Neural cell (in vitro differentiated cells): ENCODE measurements at regions not wholly inside any gene's neighbourhood (a gene's known extent, or its start where the extent isn't known, plus 50 kb on each side); places are given as distances from the start of the nearest gene placed in this dataset.
A peak's percentile ranks its signal among the peaks of the same experiment; 100 is the strongest.

Experiments used
- H2AFZ ChIP-seq: fragments of 200-600, 300-800 bp; sonication (generic), shearing (Covaris generic); 2 replicates; pipeline ENCODE4 v1.6.0; 2014; ENCODE audit warnings: low read depth, mild to moderate bottlenecking, antibody characterized with exemption, low read length, moderate library complexity
- H3F3A ChIP-seq: fragments of 200-600 bp; shearing (Covaris generic); 2 replicates; pipeline ENCODE4 v1.6.1; 2016; ENCODE audit warnings: mild to moderate bottlenecking, moderate library complexity, mixed read lengths, antibody characterized with exemption, low read length; ENCODE audit not compliant: insufficient read depth, poor library complexity, severe bottlenecking
- H3K27ac ChIP-seq: fragments of 200-600, 300-800 bp; sonication (generic), shearing (Covaris generic); 2 replicates; pipeline ENCODE4 v1.5.1; 2014; ENCODE audit warnings: mild to moderate bottlenecking, low read length, moderate library complexity
- H3K27me3 ChIP-seq: fragments of 300-800, 200-600 bp; sonication (generic), shearing (Covaris generic); 2 replicates; pipeline ENCODE4 v1.6.0; 2014; ENCODE audit warnings: mild to moderate bottlenecking, low read depth, low read length, moderate library complexity; ENCODE audit not compliant: insufficient read depth
- H3K36me3 ChIP-seq: fragments of 300-800, 200-600 bp; sonication (generic), shearing (Covaris generic); 2 replicates; pipeline ENCODE4 v1.5.1; 2014; ENCODE audit warnings: mild to moderate bottlenecking, antibody characterized with exemption, low read length, moderate library complexity; ENCODE audit not compliant: insufficient read depth
- H3K4me2 ChIP-seq: fragments of 300-800, 200-600 bp; sonication (generic), shearing (Covaris generic); 2 replicates; pipeline ENCODE4 v1.6.0; 2014; ENCODE audit warnings: mild to moderate bottlenecking, low read length
- H3K4me3 ChIP-seq: fragments of 300-800, 200-600 bp; sonication (generic), shearing (Covaris generic); 2 replicates; pipeline ENCODE4 v1.5.1; 2014; ENCODE audit warnings: mild to moderate bottlenecking, low read length, moderate library complexity
- H3K79me2 ChIP-seq: fragments of 200-600 bp; shearing (Covaris generic); replicated peaks from 2 replicates; pipeline ENCODE4 v1.6.0; 2014; ENCODE audit warnings: mild to moderate bottlenecking, low read length, moderate library complexity; ENCODE audit not compliant: insufficient read depth
- H3K9ac ChIP-seq: fragments of 300-800, 200-600 bp; sonication (generic), shearing (Covaris generic); 2 replicates; pipeline ENCODE4 v1.6.1; 2016; ENCODE audit warnings: mild to moderate bottlenecking, low read length, mixed read lengths
- H3K9me2 ChIP-seq: fragments of 200-600 bp; shearing (Covaris generic); 2 replicates; pipeline ENCODE4 v1.6.1; 2016; ENCODE audit warnings: mild to moderate bottlenecking, low read length, mixed read lengths; ENCODE audit not compliant: insufficient read depth
- H3K9me3 ChIP-seq: fragments of 200-600, 300-800 bp; sonication (generic), shearing (Covaris generic); 2 replicates; pipeline ENCODE4 v1.6.1; 2016; ENCODE audit warnings: mild to moderate bottlenecking, mixed run types, low read length, moderate library complexity, mixed read lengths
- H4K20me1 ChIP-seq: fragments of 200-600 bp; shearing (Covaris generic); 2 replicates; pipeline ENCODE4 v1.6.1; 2016; ENCODE audit warnings: mild to moderate bottlenecking, mixed run types; ENCODE audit not compliant: insufficient read depth
- CTCF ChIP-seq: fragments of 450-650 bp; IDR thresholded peaks from 2 replicates; pipeline ENCODE4 v1.5.1; 2014; ENCODE audit warnings: antibody characterized with exemption, mild to moderate bottlenecking, moderate library complexity; ENCODE audit not compliant: poor library complexity, severe bottlenecking
- EP300 ChIP-seq: fragments of 450-650 bp; conservative IDR thresholded peaks from 2 replicates; pipeline ENCODE4 v1.6.1; 2014; ENCODE audit warnings: antibody characterized with exemption, mild to moderate bottlenecking, moderate library complexity; ENCODE audit not compliant: poor library complexity, severe bottlenecking
- EZH2 ChIP-seq: fragments of 200-600, 300-800 bp; shearing (Covaris generic), sonication (generic); IDR thresholded peaks from 2 replicates; pipeline ENCODE4 v1.6.1; 2014; ENCODE audit warnings: antibody characterized with exemption, low read length, borderline replicate concordance, mild to moderate bottlenecking; ENCODE audit not compliant: insufficient read depth, poor library complexity, severe bottlenecking
- MXI1 ChIP-seq: fragments of 450-650 bp; conservative IDR thresholded peaks from 2 replicates; pipeline ENCODE4 v1.6.1; 2014; ENCODE audit warnings: antibody characterized with exemption, mild to moderate bottlenecking; ENCODE audit not compliant: poor library complexity, severe bottlenecking
- POLR2AphosphoS5 ChIP-seq: IDR thresholded peaks from 2 replicates; pipeline ENCODE4 v1.6.1; 2012
- RAD21 ChIP-seq: fragments of 450-650 bp; conservative IDR thresholded peaks from 2 replicates; pipeline ENCODE4 v1.6.1; 2014; ENCODE audit warnings: antibody characterized with exemption, mild to moderate bottlenecking, moderate library complexity
- REST ChIP-seq: IDR thresholded peaks from 2 replicates; pipeline ENCODE4 v1.6.1; 2012; ENCODE audit warnings: borderline replicate concordance
- SMC3 ChIP-seq: fragments of 450-650 bp; conservative IDR thresholded peaks from 2 replicates; pipeline ENCODE4 v1.6.1; 2014; ENCODE audit warnings: antibody characterized with exemption, mild to moderate bottlenecking, moderate library complexity; ENCODE audit not compliant: poor library complexity
- TAF1 ChIP-seq: IDR thresholded peaks from 2 replicates; pipeline ENCODE4 v1.6.1; 2012; ENCODE audit warnings: low read depth

GRCh38 chr1:55824251-55824640 is 609.1 kb upstream of the USP24 start:
- H3K4me2 ChIP-seq: no peak overlapping the region

GRCh38 chr1:55823541-55824250 is 608.5 kb upstream of the USP24 start:
- H3K36me3 ChIP-seq: no peaks in the 10 kb centered on the region
- no peaks in the 10 kb centered on the region for H3K9me2 ChIP-seq
- H3K4me2 ChIP-seq: no peak overlapping the region
- H3F3A ChIP-seq: no peaks in the 10 kb centered on the region
- no peaks in the 10 kb centered on the region for H3K27me3 ChIP-seq
- H3K9ac ChIP-seq: no peak overlapping the region
- H3K79me2 ChIP-seq: no peaks in the 10 kb centered on the region
- H2AFZ ChIP-seq: no peak overlapping the region
- no peaks in the 10 kb centered on the region for H3K9me3 ChIP-seq
- H3K27ac ChIP-seq: no peak overlapping the region
- TF ChIP-seq POLR2AphosphoS5: no peak
- no peak for TF ChIP-seq SMC3
- TF ChIP-seq RAD21: peak; percentile 34
- no peak overlapping the region for H3K4me3 ChIP-seq
- H4K20me1 ChIP-seq: no peaks in the 10 kb centered on the region

More at GRCh38 chr1:55824251-55824640, 609.1 kb upstream of the USP24 start:
- Histone ChIP-seq H3K9ac (no peak overlapping the region), H4K20me1 (no peaks in the 10 kb centered on the region), H3K27ac (no peak overlapping the region), H3K9me2 (no peaks in the 10 kb centered on the region), H3K27me3 (no peaks in the 10 kb centered on the region), H3K36me3 (no peaks in the 10 kb centered on the region), H2AFZ (no peak overlapping the region), H3F3A (no peaks in the 10 kb centered on the region), H3K79me2 (no peaks in the 10 kb centered on the region), H3K9me3 (no peaks in the 10 kb centered on the region), H3K4me3 (no peak overlapping the region)
- TF ChIP-seq TAF1 (no peak), REST (no peak), POLR2AphosphoS5 (no peak), EP300 (no peak), MXI1 (no peak), SMC3 (no peak), CTCF (no peak), EZH2 (no peak), RAD21 (no peak)
